WTC11 (cell line): ENCODE measurements at regions not wholly inside any gene's neighbourhood (a gene's known extent, or its start where the extent isn't known, plus 50 kb on each side); places are given as distances from the start of the nearest gene placed in this dataset.

Experiments
- ATAC-seq: fragments of 200-7000 bp; cut with Tn5 transposase; 2 replicates; pipeline ENCODE4 v1.10.0; 2021; ENCODE audit warnings: mild to moderate bottlenecking, moderate library complexity
- CTCF ChIA-PET: fragments of 300-600 bp; sonication (Branson Sonifier 250); formaldehyde crosslinking; loops from one replicate; lab custom pipeline; 2021; ENCODE audit warnings: antibody characterized with exemption; lab: Charles Lee
- POLR2A ChIA-PET: fragments of 350-600 bp; sonication (Branson Sonifier 250); formaldehyde crosslinking; loops from one replicate; lab custom pipeline; 2021; ENCODE audit warnings: antibody characterized with exemption; lab: Charles Lee
- DNase-seq: peaks from one replicate; pipeline ENCODE4 v3.0.0; 2021; ENCODE audit warnings: low spot score
- H3K27ac Mint-ChIP-seq: 2 replicates; pipeline ENCODE4 v1.8.0; 2021; ENCODE audit warnings: mixed read lengths
- H3K27me3 Mint-ChIP-seq: 2 replicates; pipeline ENCODE4 v1.8.0; 2021; ENCODE audit warnings: low read depth, mild to moderate bottlenecking, moderate library complexity, mixed read lengths
- H3K36me3 Mint-ChIP-seq: 2 replicates; pipeline ENCODE4 v1.8.0; 2021; ENCODE audit warnings: mixed read lengths
- H3K4me1 Mint-ChIP-seq: 2 replicates; pipeline ENCODE4 v1.8.0; 2022; ENCODE audit warnings: mixed read lengths
- H3K4me3 Mint-ChIP-seq: 2 replicates; pipeline ENCODE4 v1.8.0; 2021; ENCODE audit warnings: mild to moderate bottlenecking, moderate library complexity, mixed read lengths
- H3K9me3 Mint-ChIP-seq: 2 replicates; pipeline ENCODE4 v1.8.0; 2021; ENCODE audit warnings: mixed read lengths
- ATF6 ChIP-seq: sonication (generic); formaldehyde crosslinking; IDR thresholded peaks from 2 replicates; pipeline ENCODE4 v1.8.1; 2023; ENCODE audit warnings: mild to moderate bottlenecking, missing genetic modification reagents
- E2F1 ChIP-seq: sonication (generic); formaldehyde crosslinking; IDR thresholded peaks from 2 replicates; pipeline ENCODE4 v1.8.0; 2022; ENCODE audit warnings: mild to moderate bottlenecking, missing genetic modification reagents
- ETV6 ChIP-seq: sonication (generic); formaldehyde crosslinking; IDR thresholded peaks from 2 replicates; pipeline ENCODE4 v1.8.1; 2022; ENCODE audit warnings: mild to moderate bottlenecking, missing genetic modification reagents
- GTF2I ChIP-seq: fragments of 250-450 bp; sonication (Bioruptor Pico); conservative IDR thresholded peaks from 2 replicates; pipeline ENCODE4 v1.4.0; 2021; ENCODE audit warnings: mild to moderate bottlenecking
- HMGXB4 ChIP-seq: sonication (generic); formaldehyde crosslinking; IDR thresholded peaks from 2 replicates; pipeline ENCODE4 v1.8.1; 2023; ENCODE audit warnings: mild to moderate bottlenecking, moderate library complexity, missing genetic modification reagents
- JUN ChIP-seq: sonication (generic); formaldehyde crosslinking; IDR thresholded peaks from 2 replicates; pipeline ENCODE4 v1.8.0; 2023; ENCODE audit warnings: mild to moderate bottlenecking, missing genetic modification reagents
- MXD4 ChIP-seq: fragments of 250-450 bp; sonication (Bioruptor Pico); IDR thresholded peaks from 2 replicates; pipeline ENCODE4 v1.8.0; 2021; ENCODE audit warnings: mild to moderate bottlenecking, moderate library complexity, borderline replicate concordance
- NR2C2 ChIP-seq: sonication (generic); formaldehyde crosslinking; IDR thresholded peaks from 2 replicates; pipeline ENCODE4 v1.8.0; 2022; ENCODE audit warnings: mild to moderate bottlenecking, missing genetic modification reagents
- STAT6 ChIP-seq: sonication (generic); formaldehyde crosslinking; conservative IDR thresholded peaks from 2 replicates; pipeline ENCODE4 v1.8.1; 2023; ENCODE audit warnings: mild to moderate bottlenecking, low read depth, missing genetic modification reagents, moderate library complexity
- TEAD4 ChIP-seq: sonication (generic); formaldehyde crosslinking; IDR thresholded peaks from 2 replicates; pipeline ENCODE4 v1.8.0; 2022; ENCODE audit warnings: mild to moderate bottlenecking, missing genetic modification reagents
- ZBTB43 ChIP-seq: sonication (generic); formaldehyde crosslinking; IDR thresholded peaks from 2 replicates; pipeline ENCODE4 v1.8.1; 2023; ENCODE audit warnings: mild to moderate bottlenecking, missing genetic modification reagents
- ZNF219 ChIP-seq: sonication (generic); formaldehyde crosslinking; IDR thresholded peaks from 2 replicates; pipeline ENCODE4 v1.8.0; 2023; ENCODE audit warnings: missing genetic modification reagents, mild to moderate bottlenecking, borderline replicate concordance
- ZNF263 ChIP-seq: sonication (generic); formaldehyde crosslinking; IDR thresholded peaks from 2 replicates; pipeline ENCODE4 v1.8.1; 2022; ENCODE audit warnings: low read depth, mild to moderate bottlenecking, moderate library complexity, missing genetic modification reagents

GRCh38 chr2:239802185-239802649, 222.9 kb downstream of the NDUFA10 start:
- H3K36me3 Mint-ChIP-seq, result no peaks in the 10 kb centered on the region
- ChIA-PET POLR2A (no interaction called here), CTCF (interaction anchor here (1.7 kb wide), 1 partner anchor 22 kb away, joined by 6 read pairs; no protein-coding TSS in a partner anchor)
- ATAC-seq (no peak), DNase-seq (no peak)
- no peak overlapping the region for H3K27ac Mint-ChIP-seq
- H3K27me3 Mint-ChIP-seq, result no peaks in the 10 kb centered on the region
- H3K4me3 Mint-ChIP-seq, result no peak overlapping the region
- H3K9me3 Mint-ChIP-seq, result peaks cover 15% of the 10 kb centered on the region
- TF ChIP-seq HMGXB4 (CRISPR knock-in tag), result no peak
- no peak for TF ChIP-seq GTF2I (CRISPR knock-in tag)
- TF ChIP-seq ZNF219 (CRISPR knock-in tag), result no peak
- no peak for TF ChIP-seq ETV6 (CRISPR knock-in tag)
- TF ChIP-seq ZNF263 (CRISPR knock-in tag), result no peak
- no peak for TF ChIP-seq NR2C2 (CRISPR knock-in tag)
- no peak for TF ChIP-seq TEAD4 (CRISPR knock-in tag)
- TF ChIP-seq ZBTB43 (CRISPR knock-in tag), result no peak
- TF ChIP-seq, all 79 proteins: peak for 0
- peaks cover 4% of the 10 kb centered on the region; the same call in 1 of the 2 replicates for H3K4me1 Mint-ChIP-seq

GRCh38 chr2:239801404-239802184, 223.5 kb downstream of the NDUFA10 start:
- Mint-ChIP-seq H3K27ac (no peak overlapping the region), H3K27me3 (no peaks in the 10 kb centered on the region), H3K4me3 (no peak overlapping the region), H3K4me1 (peaks cover 4% of the 10 kb centered on the region; the same call in 1 of the 2 replicates), H3K9me3 (peaks cover 15% of the 10 kb centered on the region), H3K36me3 (no peaks in the 10 kb centered on the region)
- ATAC-seq (no peak), DNase-seq (no peak)
- TF ChIP-seq MXD4 (CRISPR knock-in tag) (no peak), TEAD4 (CRISPR knock-in tag) (no peak), JUN (CRISPR knock-in tag) (no peak), E2F1 (CRISPR knock-in tag) (no peak), ATF6 (no peak), STAT6 (CRISPR knock-in tag) (no peak), GTF2I (CRISPR knock-in tag) (no peak), HMGXB4 (CRISPR knock-in tag) (no peak)
- CTCF ChIA-PET, result interaction anchor here (1.7 kb wide), 1 partner anchor 23 kb away, joined by 6 read pairs; no protein-coding TSS in a partner anchor
- POLR2A ChIA-PET, result no interaction called here
